Duodenal mucosa (tissue), 2 donors: ENCODE measurements at regions not wholly inside any gene's neighbourhood (a gene's known extent, or its start where the extent isn't known, plus 50 kb on each side); places are given as distances from the start of the nearest gene placed in this dataset.
"Not testable (repeated sequence)": the region's sequence is repeated elsewhere in the genome, so short reads cannot be mapped to it uniquely, and the experiment has no call there.

ENCODE experiments used
- H3K27ac ChIP-seq: one replicate; pipeline ENCODE4 v1.7.0; 2013; ENCODE audit warnings: low read depth, low read length
- H3K27me3 ChIP-seq, 2 donors: one replicate each; pipeline ENCODE4 v1.7.0; 2013; ENCODE audit warnings: low read length in 2 of 2, control low read depth in 1 of 2; ENCODE audit not compliant: insufficient read depth in 2 of 2, control insufficient read depth in 1 of 2
- H3K36me3 ChIP-seq, 2 donors: one replicate each; pipeline ENCODE4 v1.7.0; 2013; ENCODE audit warnings: low read length in 2 of 2, control low read depth in 1 of 2; ENCODE audit not compliant: insufficient read depth in 2 of 2, control insufficient read depth in 1 of 2
- H3K4me1 ChIP-seq, 2 donors: one replicate each; pipeline ENCODE4 v1.7.0; 2013; ENCODE audit warnings: low read length in 2 of 2, control low read depth in 1 of 2; ENCODE audit not compliant: insufficient read depth in 2 of 2, control insufficient read depth in 1 of 2
- H3K4me3 ChIP-seq, 2 donors: one replicate each; pipeline ENCODE4 v1.7.0; 2013; ENCODE audit warnings: low read length in 2 of 2, low read depth in 1 of 2
- H3K9ac ChIP-seq, 2 donors: one replicate each; pipeline ENCODE4 v1.7.0; 2013; ENCODE audit warnings: low read length in 2 of 2, low read depth in 1 of 2
- H3K9me3 ChIP-seq, 2 donors: one replicate each; pipeline ENCODE4 v1.7.0; 2013; ENCODE audit warnings: low read length in 2 of 2, control low read depth in 1 of 2; ENCODE audit not compliant: control insufficient read depth in 1 of 2

- not testable (repeated sequence) for H3K27me3 ChIP-seq
Measured at GRCh38 chr13:21314976-21315375, 138.5 kb downstream of the MRPL57 start.

DNA sequence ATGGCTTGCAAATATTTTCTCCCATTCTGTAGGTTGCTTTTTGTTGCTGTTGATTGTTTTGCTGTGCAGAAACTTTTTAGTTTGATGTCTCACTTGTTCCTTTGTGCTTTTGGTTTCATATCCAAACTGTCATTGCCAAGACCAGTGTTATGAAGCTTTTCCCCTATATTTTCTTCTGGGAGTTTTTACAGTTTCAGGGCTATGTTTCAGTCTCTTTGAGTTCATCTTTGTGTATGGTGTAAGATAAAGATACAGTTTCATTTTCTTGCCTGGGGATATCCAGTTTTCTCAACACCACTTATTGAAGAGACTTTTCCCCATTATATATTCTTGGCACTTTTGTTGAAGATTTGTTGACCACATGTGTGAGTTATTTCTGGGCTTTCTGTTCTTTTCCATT, 139.9 kb downstream of the MRPL57 start:
- Histone ChIP-seq H3K4me1 (no peaks in the 10 kb centered on the region), H3K9me3 (no peaks in the 10 kb centered on the region), H3K27ac (no peak overlapping the region)

More at GRCh38 chr13:21314976-21315375, 138.5 kb downstream of the MRPL57 start:
- H3K4me1 ChIP-seq, H3K4me3 ChIP-seq, H3K9me3 ChIP-seq, H3K27ac ChIP-seq, H3K9ac ChIP-seq, H3K36me3 ChIP-seq: not testable (repeated sequence)

DNA sequence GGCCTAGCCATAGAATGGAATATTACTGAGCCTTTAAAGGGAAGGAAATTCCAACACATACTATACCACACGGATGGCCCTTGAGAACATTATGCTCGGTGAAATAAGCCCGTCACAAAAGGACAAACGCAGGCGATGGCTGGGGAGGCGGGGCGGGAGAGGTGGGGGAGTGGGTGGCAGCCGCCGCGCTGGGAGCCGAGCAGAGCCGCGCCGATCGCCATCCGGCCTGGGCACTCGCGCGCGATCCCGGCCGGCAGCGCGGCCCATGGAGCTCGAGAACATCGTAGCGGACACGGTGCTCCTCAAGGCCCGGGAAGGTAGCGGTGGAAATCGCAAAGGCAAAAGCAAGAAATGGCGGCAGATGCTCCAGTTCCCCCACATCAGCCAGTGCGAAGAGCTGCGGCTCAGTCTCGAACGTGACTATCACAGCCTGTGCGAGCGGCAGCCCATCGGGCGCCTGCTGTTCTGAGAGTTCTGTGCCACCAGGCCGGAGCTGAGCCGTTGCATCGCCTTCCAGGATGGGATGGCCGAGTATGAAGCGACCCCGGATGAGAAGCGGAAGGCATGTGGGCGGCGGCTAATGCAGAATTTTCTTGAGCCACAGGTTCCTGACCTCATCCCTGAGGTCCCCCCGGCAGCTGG, 140.1 kb downstream of the ZDHHC20 start:
- no peak overlapping the region for H3K27ac ChIP-seq
- no peaks in the 10 kb centered on the region for H3K36me3 ChIP-seq
- H3K9ac ChIP-seq: no peak overlapping the region

More for the DNA sequence above, 139.9 kb downstream of the MRPL57 start:
- Histone ChIP-seq H3K36me3 (peaks cover 0 to 4% of the 10 kb centered on the region in 2 donors), H3K9ac (no peak overlapping the region), H3K4me3 (no peak overlapping the region), H3K27me3 (no peaks in the 10 kb centered on the region)

GRCh38 chr13:21319869-21320641, 139.0 kb downstream of the ZDHHC20 start:
- H3K4me1 ChIP-seq: no peaks in the 10 kb centered on the region
- H3K9me3 ChIP-seq: no peaks in the 10 kb centered on the region
- H3K9ac ChIP-seq: no peak overlapping the region
- H3K36me3 ChIP-seq: no peaks in the 10 kb centered on the region
- H3K4me3 ChIP-seq: no peak overlapping the region
- no peak overlapping the region for H3K27ac ChIP-seq
- H3K27me3 ChIP-seq: no peaks in the 10 kb centered on the region

More for the DNA sequence above, 140.1 kb downstream of the ZDHHC20 start:
- Histone ChIP-seq H3K4me3 (no peak overlapping the region), H3K9me3 (no peaks in the 10 kb centered on the region), H3K4me1 (no peaks in the 10 kb centered on the region), H3K27me3 (no peaks in the 10 kb centered on the region)

- H3K4me3 ChIP-seq: no peak overlapping the region
- no peaks in the 10 kb centered on the region for H3K36me3 ChIP-seq
- no peak overlapping the region for H3K27ac ChIP-seq
- H3K4me1 ChIP-seq: no peaks in the 10 kb centered on the region
- no peak overlapping the region for H3K9ac ChIP-seq
- H3K9me3 ChIP-seq: no peaks in the 10 kb centered on the region
- no peaks in the 10 kb centered on the region for H3K27me3 ChIP-seq
Measured at GRCh38 chr13:21320642-21321034, 138.5 kb downstream of the ZDHHC20 start.

GRCh38 chr13:21321269-21321668, 137.8 kb downstream of the ZDHHC20 start:
- H3K27me3 ChIP-seq: no peaks in the 10 kb centered on the region
- no peak overlapping the region for H3K4me3 ChIP-seq
- no peaks in the 10 kb centered on the region for H3K9me3 ChIP-seq
- no peak overlapping the region for H3K9ac ChIP-seq
- H3K4me1 ChIP-seq: peaks cover 0 to 2% of the 10 kb centered on the region in 2 donors
- no peak overlapping the region for H3K27ac ChIP-seq
- no peaks in the 10 kb centered on the region for H3K36me3 ChIP-seq

DNA sequence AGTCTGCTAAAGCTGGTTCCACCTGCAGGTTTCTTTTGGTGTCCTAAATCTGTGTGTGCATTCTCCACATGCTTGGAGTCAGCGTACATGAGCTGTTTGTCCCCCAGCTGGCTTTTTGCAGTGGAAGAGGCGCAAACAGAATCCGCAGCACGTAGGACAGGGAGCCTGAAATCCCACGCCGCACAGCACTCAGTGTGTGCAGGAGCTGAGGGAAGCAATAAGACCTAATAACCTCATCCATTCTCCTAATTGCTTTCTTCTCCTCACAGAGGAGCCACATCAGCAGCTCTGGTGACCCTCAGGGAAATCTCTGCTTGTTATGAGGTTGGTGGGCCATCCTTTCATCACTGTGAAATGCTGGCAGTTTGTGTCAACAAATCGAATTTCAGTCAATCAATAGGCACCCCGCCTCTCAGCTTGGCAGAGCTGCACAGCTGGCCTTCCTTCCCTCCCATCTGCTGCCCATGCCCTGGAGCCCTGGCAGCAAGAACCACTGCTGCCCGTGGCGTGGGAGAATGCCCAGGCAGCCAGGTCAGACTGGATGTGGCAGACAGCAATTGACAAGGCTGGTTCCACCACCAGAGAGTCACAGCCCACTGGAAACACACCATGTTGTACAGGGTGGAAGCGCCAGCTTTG, 136.7 kb downstream of the ZDHHC20 start:
- Histone ChIP-seq H3K9me3 (no peaks in the 10 kb centered on the region), H3K27ac (no peak overlapping the region), H3K27me3 (no peaks in the 10 kb centered on the region), H3K4me3 (no peak overlapping the region), H3K36me3 (no peaks in the 10 kb centered on the region), H3K9ac (no peak overlapping the region), H3K4me1 (peaks cover 0 to 2% of the 10 kb centered on the region in 2 donors)
